Neural cell (in vitro differentiated cells): ENCODE measurements at regions not wholly inside any gene's neighbourhood (a gene's known extent, or its start where the extent isn't known, plus 50 kb on each side); places are given as distances from the start of the nearest gene placed in this dataset.

Experiments
- H2AFZ ChIP-seq: fragments of 200-600, 300-800 bp; sonication (generic), shearing (Covaris generic); 2 replicates; pipeline ENCODE4 v1.6.0; 2014; ENCODE audit warnings: low read depth, mild to moderate bottlenecking, antibody characterized with exemption, low read length, moderate library complexity
- H3F3A ChIP-seq: fragments of 200-600 bp; shearing (Covaris generic); 2 replicates; pipeline ENCODE4 v1.6.1; 2016; ENCODE audit warnings: mild to moderate bottlenecking, moderate library complexity, mixed read lengths, antibody characterized with exemption, low read length; ENCODE audit not compliant: insufficient read depth, poor library complexity, severe bottlenecking
- H3K27ac ChIP-seq: fragments of 200-600, 300-800 bp; sonication (generic), shearing (Covaris generic); 2 replicates; pipeline ENCODE4 v1.5.1; 2014; ENCODE audit warnings: mild to moderate bottlenecking, low read length, moderate library complexity
- H3K27me3 ChIP-seq: fragments of 300-800, 200-600 bp; sonication (generic), shearing (Covaris generic); 2 replicates; pipeline ENCODE4 v1.6.0; 2014; ENCODE audit warnings: mild to moderate bottlenecking, low read depth, low read length, moderate library complexity; ENCODE audit not compliant: insufficient read depth
- H3K36me3 ChIP-seq: fragments of 300-800, 200-600 bp; sonication (generic), shearing (Covaris generic); 2 replicates; pipeline ENCODE4 v1.5.1; 2014; ENCODE audit warnings: mild to moderate bottlenecking, antibody characterized with exemption, low read length, moderate library complexity; ENCODE audit not compliant: insufficient read depth
- H3K4me2 ChIP-seq: fragments of 300-800, 200-600 bp; sonication (generic), shearing (Covaris generic); 2 replicates; pipeline ENCODE4 v1.6.0; 2014; ENCODE audit warnings: mild to moderate bottlenecking, low read length
- H3K4me3 ChIP-seq: fragments of 300-800, 200-600 bp; sonication (generic), shearing (Covaris generic); 2 replicates; pipeline ENCODE4 v1.5.1; 2014; ENCODE audit warnings: mild to moderate bottlenecking, low read length, moderate library complexity
- H3K79me2 ChIP-seq: fragments of 200-600 bp; shearing (Covaris generic); replicated peaks from 2 replicates; pipeline ENCODE4 v1.6.0; 2014; ENCODE audit warnings: mild to moderate bottlenecking, low read length, moderate library complexity; ENCODE audit not compliant: insufficient read depth
- H3K9ac ChIP-seq: fragments of 300-800, 200-600 bp; sonication (generic), shearing (Covaris generic); 2 replicates; pipeline ENCODE4 v1.6.1; 2016; ENCODE audit warnings: mild to moderate bottlenecking, low read length, mixed read lengths
- H3K9me2 ChIP-seq: fragments of 200-600 bp; shearing (Covaris generic); 2 replicates; pipeline ENCODE4 v1.6.1; 2016; ENCODE audit warnings: mild to moderate bottlenecking, low read length, mixed read lengths; ENCODE audit not compliant: insufficient read depth
- H3K9me3 ChIP-seq: fragments of 200-600, 300-800 bp; sonication (generic), shearing (Covaris generic); 2 replicates; pipeline ENCODE4 v1.6.1; 2016; ENCODE audit warnings: mild to moderate bottlenecking, mixed run types, low read length, moderate library complexity, mixed read lengths
- H4K20me1 ChIP-seq: fragments of 200-600 bp; shearing (Covaris generic); 2 replicates; pipeline ENCODE4 v1.6.1; 2016; ENCODE audit warnings: mild to moderate bottlenecking, mixed run types; ENCODE audit not compliant: insufficient read depth
- CTCF ChIP-seq: fragments of 450-650 bp; IDR thresholded peaks from 2 replicates; pipeline ENCODE4 v1.5.1; 2014; ENCODE audit warnings: antibody characterized with exemption, mild to moderate bottlenecking, moderate library complexity; ENCODE audit not compliant: poor library complexity, severe bottlenecking
- EP300 ChIP-seq: fragments of 450-650 bp; conservative IDR thresholded peaks from 2 replicates; pipeline ENCODE4 v1.6.1; 2014; ENCODE audit warnings: antibody characterized with exemption, mild to moderate bottlenecking, moderate library complexity; ENCODE audit not compliant: poor library complexity, severe bottlenecking
- EZH2 ChIP-seq: fragments of 200-600, 300-800 bp; shearing (Covaris generic), sonication (generic); IDR thresholded peaks from 2 replicates; pipeline ENCODE4 v1.6.1; 2014; ENCODE audit warnings: antibody characterized with exemption, low read length, borderline replicate concordance, mild to moderate bottlenecking; ENCODE audit not compliant: insufficient read depth, poor library complexity, severe bottlenecking
- MXI1 ChIP-seq: fragments of 450-650 bp; conservative IDR thresholded peaks from 2 replicates; pipeline ENCODE4 v1.6.1; 2014; ENCODE audit warnings: antibody characterized with exemption, mild to moderate bottlenecking; ENCODE audit not compliant: poor library complexity, severe bottlenecking
- POLR2AphosphoS5 ChIP-seq: IDR thresholded peaks from 2 replicates; pipeline ENCODE4 v1.6.1; 2012
- RAD21 ChIP-seq: fragments of 450-650 bp; conservative IDR thresholded peaks from 2 replicates; pipeline ENCODE4 v1.6.1; 2014; ENCODE audit warnings: antibody characterized with exemption, mild to moderate bottlenecking, moderate library complexity
- REST ChIP-seq: IDR thresholded peaks from 2 replicates; pipeline ENCODE4 v1.6.1; 2012; ENCODE audit warnings: borderline replicate concordance
- SMC3 ChIP-seq: fragments of 450-650 bp; conservative IDR thresholded peaks from 2 replicates; pipeline ENCODE4 v1.6.1; 2014; ENCODE audit warnings: antibody characterized with exemption, mild to moderate bottlenecking, moderate library complexity; ENCODE audit not compliant: poor library complexity
- TAF1 ChIP-seq: IDR thresholded peaks from 2 replicates; pipeline ENCODE4 v1.6.1; 2012; ENCODE audit warnings: low read depth

GRCh38 chr10:36170943-36171501, 528.9 kb upstream of the FZD8 start:
- H3K4me2 ChIP-seq, result no peak overlapping the region

GRCh38 chr10:36170142-36170719, 528.1 kb upstream of the FZD8 start:
- Histone ChIP-seq H3K27ac (no peak overlapping the region), H3K9me2 (no peaks in the 10 kb centered on the region), H3K9me3 (no peaks in the 10 kb centered on the region), H3K9ac (no peak overlapping the region), H4K20me1 (no peaks in the 10 kb centered on the region), H3K27me3 (no peaks in the 10 kb centered on the region), H3K4me3 (no peak overlapping the region), H3K79me2 (no peaks in the 10 kb centered on the region), H3F3A (no peaks in the 10 kb centered on the region), H3K36me3 (no peaks in the 10 kb centered on the region), H2AFZ (no peak overlapping the region), H3K4me2 (no peak overlapping the region)
- TF ChIP-seq CTCF (no peak), EP300 (no peak), RAD21 (no peak), TAF1 (no peak), MXI1 (no peak), EZH2 (no peak)

More at GRCh38 chr10:36170943-36171501, 528.9 kb upstream of the FZD8 start:
- Histone ChIP-seq H3K27ac (no peak overlapping the region), H3K4me3 (no peak overlapping the region), H3K9ac (no peak overlapping the region), H3K9me3 (no peaks in the 10 kb centered on the region), H4K20me1 (no peaks in the 10 kb centered on the region), H2AFZ (no peak overlapping the region), H3F3A (no peaks in the 10 kb centered on the region), H3K9me2 (no peaks in the 10 kb centered on the region), H3K36me3 (no peaks in the 10 kb centered on the region), H3K27me3 (no peaks in the 10 kb centered on the region), H3K79me2 (no peaks in the 10 kb centered on the region)
- TF ChIP-seq EP300 (no peak), CTCF (no peak), RAD21 (no peak), SMC3 (no peak), TAF1 (no peak), POLR2AphosphoS5 (no peak), MXI1 (no peak), REST (no peak), EZH2 (no peak)
